ENCODE measurements at regions not wholly inside any gene's neighbourhood (a gene's known extent, or its start where the extent isn't known, plus 50 kb on each side); places are given as distances from the start of the nearest gene placed in this dataset.
"Not testable (repeated sequence)": the region's sequence is repeated elsewhere in the genome, so short reads cannot be mapped to it uniquely, and the experiment has no call there.

- peaks cover 3% of the 10 kb centered on the region for H3K9me3 Mint-ChIP-seq
- DNase-seq (ENCODE audit: low read depth, low spot score), result no peak
- H3K27me3 Mint-ChIP-seq (ENCODE audit: low read depth), result no peaks in the 10 kb centered on the region
- H3K4me1 Mint-ChIP-seq, result no peaks in the 10 kb centered on the region
- no peak for TF ChIP-seq CTCF (conservative IDR thresholded peaks at IDR 0.05)
- no peak overlapping the region for H3K4me3 Mint-ChIP-seq
- H3K27ac Mint-ChIP-seq (ENCODE audit: unreplicated experiment), result no peak overlapping the region
- H3K36me3 Mint-ChIP-seq (ENCODE audit: low read depth), result peaks cover 3% of the 10 kb centered on the region
Observed at GRCh38 chr5:174493530-174493929, 230.9 kb upstream of the MSX2 start.

DNA sequence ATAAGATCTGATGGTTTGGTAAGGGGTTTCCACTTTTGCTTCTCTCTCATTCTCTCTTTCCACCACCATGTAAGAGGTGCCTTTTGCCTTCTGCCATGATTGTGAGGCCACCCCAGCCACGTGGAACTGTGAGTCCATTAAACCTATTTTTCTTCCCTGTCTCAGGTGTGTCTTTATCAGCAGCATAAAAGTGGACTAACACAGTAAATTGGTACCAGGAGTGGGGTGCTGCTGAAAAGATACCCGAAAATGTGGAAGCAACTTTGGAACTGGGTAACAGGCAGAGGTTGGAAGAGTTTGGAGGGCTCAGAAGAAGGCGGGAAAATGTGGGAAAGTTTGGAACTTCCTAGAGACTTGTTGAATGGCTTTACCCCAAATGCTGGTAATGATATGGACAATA is 226.4 kb upstream of the MSX2 start:
- H3K27me3 Mint-ChIP-seq (ENCODE audit: low read depth); DNase-seq (ENCODE audit: low read depth, low spot score); H3K4me3 Mint-ChIP-seq; H3K4me1 Mint-ChIP-seq; H3K36me3 Mint-ChIP-seq (ENCODE audit: low read depth); H3K27ac Mint-ChIP-seq (ENCODE audit: unreplicated experiment): not testable (repeated sequence)
- peaks cover 12% of the 10 kb centered on the region for H3K9me3 Mint-ChIP-seq

DNA sequence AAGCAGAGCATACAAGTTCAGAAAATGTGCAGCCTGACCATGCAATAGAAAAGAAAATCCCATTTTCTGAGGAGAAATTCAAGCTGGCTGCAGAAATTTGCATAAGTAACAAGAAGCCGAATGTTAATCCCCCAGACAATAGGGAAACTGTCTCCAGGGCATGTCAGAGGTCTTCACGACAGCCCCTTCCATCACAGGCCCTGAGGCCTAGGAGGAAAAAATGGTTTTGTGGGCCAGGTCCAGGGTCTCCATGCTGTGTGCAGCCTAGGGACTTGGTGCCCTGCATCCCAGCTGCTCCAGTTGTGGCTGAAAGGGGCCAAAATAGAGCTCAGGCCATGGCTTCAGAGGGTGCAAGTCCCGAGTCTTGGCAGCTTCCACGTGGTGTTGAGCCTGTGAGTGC is 225.8 kb upstream of the MSX2 start:
- H3K27me3 Mint-ChIP-seq (ENCODE audit: low read depth); H3K27ac Mint-ChIP-seq (ENCODE audit: unreplicated experiment); H3K4me3 Mint-ChIP-seq; H3K36me3 Mint-ChIP-seq (ENCODE audit: low read depth); DNase-seq (ENCODE audit: low read depth, low spot score); H3K4me1 Mint-ChIP-seq: not testable (repeated sequence)
- peaks cover 12% of the 10 kb centered on the region for H3K9me3 Mint-ChIP-seq

DNA sequence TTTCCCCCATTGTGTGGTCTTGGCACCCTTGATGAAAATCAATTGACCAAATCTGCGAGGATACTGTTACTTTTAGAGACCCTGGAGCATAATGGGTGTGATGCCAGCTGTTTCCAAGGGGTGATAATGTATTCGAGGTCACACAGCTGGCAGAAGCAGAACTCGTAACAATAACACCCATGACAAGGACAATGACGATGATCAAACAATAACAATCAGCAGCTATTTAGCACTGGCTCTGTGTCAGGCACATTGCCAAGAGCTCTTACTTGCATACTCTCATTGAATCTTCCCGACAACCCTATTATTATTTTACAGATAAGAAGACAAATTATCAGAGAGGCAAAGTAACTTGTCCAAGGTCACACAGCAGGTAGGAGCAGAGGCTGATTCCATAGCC is 223.7 kb upstream of the MSX2 start:
- no peak for TF ChIP-seq CTCF (conservative IDR thresholded peaks at IDR 0.05)
- no peak overlapping the region for H3K27ac Mint-ChIP-seq (ENCODE audit: unreplicated experiment)
- peaks cover 5% of the 10 kb centered on the region for H3K36me3 Mint-ChIP-seq (ENCODE audit: low read depth)
- no peaks in the 10 kb centered on the region for H3K4me1 Mint-ChIP-seq
- DNase-seq (ENCODE audit: low read depth, low spot score), result no peak
- H3K9me3 Mint-ChIP-seq, result peaks cover 12% of the 10 kb centered on the region
- H3K4me3 Mint-ChIP-seq, result no peak overlapping the region
- peaks cover 6% of the 10 kb centered on the region for H3K27me3 Mint-ChIP-seq (ENCODE audit: low read depth)

DNA sequence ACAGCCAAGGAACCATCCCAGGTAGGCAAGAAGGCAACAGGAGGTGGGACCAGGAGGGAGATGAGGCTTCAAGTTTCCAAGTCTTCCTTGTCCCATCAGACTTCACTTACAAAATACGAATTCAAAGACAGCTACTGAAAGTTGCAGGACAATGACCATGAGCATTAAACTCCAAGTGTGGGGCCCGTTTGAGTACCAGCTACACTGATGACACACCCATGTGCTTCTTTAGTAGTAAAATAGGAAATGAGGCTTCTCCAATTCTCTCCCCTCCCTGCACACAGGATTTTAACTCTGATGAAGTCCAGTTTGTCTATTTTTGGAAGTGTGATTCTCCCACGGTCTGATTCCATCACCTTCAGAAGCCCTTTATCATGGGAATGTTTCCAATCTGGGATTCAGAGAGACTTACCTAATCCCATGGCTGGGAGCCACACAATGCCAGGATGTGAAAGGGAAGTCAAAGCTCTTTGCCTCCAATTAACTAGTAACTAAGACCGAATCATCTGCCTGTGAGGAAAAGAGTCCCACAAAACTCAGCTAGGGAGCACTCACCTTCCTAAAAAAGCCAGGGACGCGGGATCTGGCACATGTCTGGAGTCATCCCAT is 222.8 kb upstream of the MSX2 start:
- peaks cover 12% of the 10 kb centered on the region for H3K9me3 Mint-ChIP-seq
- no peak for TF ChIP-seq CTCF (conservative IDR thresholded peaks at IDR 0.05)
- no peak for DNase-seq (ENCODE audit: low read depth, low spot score)
- H3K4me1 Mint-ChIP-seq, result no peaks in the 10 kb centered on the region
- H3K27ac Mint-ChIP-seq (ENCODE audit: unreplicated experiment), result no peak overlapping the region
- H3K27me3 Mint-ChIP-seq (ENCODE audit: low read depth), result peaks cover 6% of the 10 kb centered on the region
- peaks cover 5% of the 10 kb centered on the region for H3K36me3 Mint-ChIP-seq (ENCODE audit: low read depth)
- H3K4me3 Mint-ChIP-seq, result no peak overlapping the region

DNA sequence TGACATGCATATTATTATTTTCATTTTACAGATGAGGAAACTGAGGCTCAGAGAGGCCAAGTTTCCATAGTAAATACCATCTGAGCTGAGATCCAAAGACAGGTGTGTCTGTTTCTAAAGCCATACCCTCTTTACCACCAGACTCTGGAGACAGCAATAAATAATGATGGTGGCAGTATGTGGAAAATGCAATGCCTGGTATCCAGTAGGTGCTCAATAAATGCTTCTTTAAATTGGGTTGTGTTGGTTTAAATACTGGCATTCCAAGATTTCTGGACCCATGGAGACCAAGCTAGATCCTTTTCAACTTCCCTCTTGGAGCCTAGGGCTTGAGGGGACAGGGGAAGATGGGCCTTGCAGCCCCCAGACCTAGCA is 221.3 kb upstream of the MSX2 start:
- H3K36me3 Mint-ChIP-seq (ENCODE audit: low read depth), result peaks cover 2% of the 10 kb centered on the region
- H3K27me3 Mint-ChIP-seq (ENCODE audit: low read depth), result peaks cover 9% of the 10 kb centered on the region
- H3K9me3 Mint-ChIP-seq, result peaks cover 9% of the 10 kb centered on the region
- DNase-seq (ENCODE audit: low read depth, low spot score), result no peak
- no peak overlapping the region for H3K4me3 Mint-ChIP-seq
- TF ChIP-seq CTCF (conservative IDR thresholded peaks at IDR 0.05), result no peak
- H3K27ac Mint-ChIP-seq (ENCODE audit: unreplicated experiment), result no peak overlapping the region
- no peaks in the 10 kb centered on the region for H3K4me1 Mint-ChIP-seq
